GM18505 (cell line): ENCODE measurements at regions not wholly inside any gene's neighbourhood (a gene's known extent, or its start where the extent isn't known, plus 50 kb on each side); places are given as distances from the start of the nearest gene placed in this dataset.

Source experiments
- ATAC-seq: cut with Tn5 transposase; IDR thresholded peaks from one replicate; pipeline ENCODE4 v1.9.1; 2021; ENCODE audit not compliant: unreplicated experiment
- POLR2A ChIP-seq: IDR thresholded peaks from 4 replicates; pipeline ENCODE4 v1.6.1; 2011; ENCODE audit warnings: borderline replicate concordance; ENCODE audit not compliant: insufficient read depth, insufficient read length; ENCODE audit errors: extremely low read depth

- ATAC-seq, result no peak
- TF ChIP-seq POLR2A, result no peak
Measured at GRCh38 chr3:25940935-25941334, 151.0 kb downstream of the OXSM start.

GRCh38 chr3:25944329-25944728, 154.4 kb downstream of the OXSM start:
- no peak for ATAC-seq
- TF ChIP-seq POLR2A, result no peak

GRCh38 chr3:25945366-25945765, 155.5 kb downstream of the OXSM start:
- TF ChIP-seq POLR2A, result no peak
- no peak for ATAC-seq

GRCh38 chr3:25945836-25946235, 155.9 kb downstream of the OXSM start:
- TF ChIP-seq POLR2A, result no peak
- no peak for ATAC-seq

- ATAC-seq, result no peak
- no peak for TF ChIP-seq POLR2A
Measured at GRCh38 chr3:25952133-25952532, 162.2 kb downstream of the OXSM start.

- no peak for ATAC-seq
- TF ChIP-seq POLR2A, result no peak
Measured at GRCh38 chr3:25957026-25957425, 167.1 kb downstream of the OXSM start.

GRCh38 chr3:25960776-25961175, 170.9 kb downstream of the OXSM start:
- ATAC-seq, result no peak
- no peak for TF ChIP-seq POLR2A

- ATAC-seq, result no peak
- no peak for TF ChIP-seq POLR2A
Measured at GRCh38 chr3:25962255-25962654, 172.4 kb downstream of the OXSM start.

- ATAC-seq, result no peak
- no peak for TF ChIP-seq POLR2A
Measured at GRCh38 chr3:25964141-25964540, 174.3 kb downstream of the OXSM start.

GRCh38 chr3:25967385-25967784, 177.5 kb downstream of the OXSM start:
- no peak for ATAC-seq

GRCh38 chr3:25971736-25972135, 181.8 kb downstream of the OXSM start:
- ATAC-seq, result no peak
- TF ChIP-seq POLR2A, result no peak

More at GRCh38 chr3:25967385-25967784, 177.5 kb downstream of the OXSM start:
- no peak for TF ChIP-seq POLR2A

GRCh38 chr3:25973122-25973521, 183.2 kb downstream of the OXSM start:
- no peak for ATAC-seq
- no peak for TF ChIP-seq POLR2A

GRCh38 chr3:25982756-25983155, 192.9 kb downstream of the OXSM start:
- no peak for TF ChIP-seq POLR2A
- no peak for ATAC-seq

GRCh38 chr3:25985621-25986020, 195.7 kb downstream of the OXSM start:
- no peak for ATAC-seq
- TF ChIP-seq POLR2A, result no peak

- TF ChIP-seq POLR2A, result no peak
- ATAC-seq, result no peak
Measured at GRCh38 chr3:25992606-25993005, 202.7 kb downstream of the OXSM start.
